ENCODE measurements at regions not wholly inside any gene's neighbourhood (a gene's known extent, or its start where the extent isn't known, plus 50 kb on each side); places are given as distances from the start of the nearest gene placed in this dataset.

DNA sequence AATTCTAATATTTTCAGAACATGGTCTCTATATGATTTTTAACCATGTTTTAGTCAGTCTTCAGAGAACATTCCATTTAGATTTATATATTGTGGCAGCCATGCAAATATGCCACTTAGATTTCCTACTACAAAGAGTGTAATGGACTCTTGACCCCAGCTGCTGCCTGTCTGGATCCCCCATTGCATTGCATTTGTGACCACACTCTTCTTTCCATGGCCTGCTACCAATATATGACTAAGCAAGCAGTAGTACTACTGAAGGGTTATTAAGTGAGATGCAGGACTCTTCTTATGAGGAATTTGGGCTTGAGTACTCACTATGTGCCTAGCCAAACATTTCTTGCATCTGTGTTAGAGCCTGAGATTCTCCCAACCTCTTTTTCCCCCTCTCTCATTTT is 306.8 kb downstream of the PDHA2 start:
- TF ChIP-seq, protein P1, sequence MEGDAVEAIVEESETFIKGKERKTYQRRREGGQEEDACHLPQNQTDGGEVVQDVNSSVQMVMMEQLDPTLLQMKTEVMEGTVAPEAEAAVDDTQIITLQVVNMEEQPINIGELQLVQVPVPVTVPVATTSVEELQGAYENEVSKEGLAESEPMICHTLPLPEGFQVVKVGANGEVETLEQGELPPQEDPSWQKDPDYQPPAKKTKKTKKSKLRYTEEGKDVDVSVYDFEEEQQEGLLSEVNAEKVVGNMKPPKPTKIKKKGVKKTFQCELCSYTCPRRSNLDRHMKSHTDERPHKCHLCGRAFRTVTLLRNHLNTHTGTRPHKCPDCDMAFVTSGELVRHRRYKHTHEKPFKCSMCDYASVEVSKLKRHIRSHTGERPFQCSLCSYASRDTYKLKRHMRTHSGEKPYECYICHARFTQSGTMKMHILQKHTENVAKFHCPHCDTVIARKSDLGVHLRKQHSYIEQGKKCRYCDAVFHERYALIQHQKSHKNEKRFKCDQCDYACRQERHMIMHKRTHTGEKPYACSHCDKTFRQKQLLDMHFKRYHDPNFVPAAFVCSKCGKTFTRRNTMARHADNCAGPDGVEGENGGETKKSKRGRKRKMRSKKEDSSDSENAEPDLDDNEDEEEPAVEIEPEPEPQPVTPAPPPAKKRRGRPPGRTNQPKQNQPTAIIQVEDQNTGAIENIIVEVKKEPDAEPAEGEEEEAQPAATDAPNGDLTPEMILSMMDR (IDR thresholded peaks at IDR 0.05; ENCODE audit: low read depth, low read length, poor library complexity, severe bottlenecking): no peak
- TF ChIP-seq EZH2phosphoT487 (IDR thresholded peaks at IDR 0.05; ENCODE audit: borderline replicate concordance, low read length): no peak

All from DOHH2 (cell line).